ENCODE measurements at regions not wholly inside any gene's neighbourhood (a gene's known extent, or its start where the extent isn't known, plus 50 kb on each side); places are given as distances from the start of the nearest gene placed in this dataset.

DNA sequence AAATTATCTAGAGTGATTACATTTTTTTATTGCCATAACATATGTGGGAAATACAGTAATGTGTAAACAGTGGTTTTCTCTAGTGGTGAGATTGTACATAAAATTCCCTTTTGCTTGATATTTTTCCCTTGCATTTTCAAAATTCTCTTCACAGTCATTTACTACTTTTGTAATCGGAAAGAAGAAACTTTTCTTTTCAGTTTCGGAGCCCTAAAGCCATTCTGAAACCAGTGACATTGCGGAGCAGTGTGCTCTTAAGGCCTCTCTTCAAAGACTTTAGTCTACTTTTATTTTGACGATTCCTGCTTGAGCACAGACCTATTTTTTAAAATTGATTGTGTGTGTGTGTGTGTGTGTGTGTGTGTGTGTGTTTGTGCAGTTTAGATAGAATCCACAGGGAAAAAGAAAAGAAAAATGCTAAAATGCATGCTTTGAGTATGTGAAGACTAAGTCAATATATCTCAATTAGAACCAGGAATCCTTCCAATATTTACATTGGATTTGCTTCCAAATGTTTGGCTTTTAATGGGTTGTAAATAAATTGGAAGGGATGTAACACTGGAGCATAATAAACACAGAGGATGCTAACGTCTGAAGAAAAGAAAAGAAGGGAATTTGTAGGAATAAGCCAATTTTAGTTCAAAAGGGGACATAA, 357.4 kb downstream of the RND3 start:
- no peak overlapping the region for H3K27ac ChIP-seq (ENCODE audit: low read depth, low read length)
- no peaks in the 10 kb centered on the region for H3K9me3 ChIP-seq (ENCODE audit: low read depth, low read length)
- H2AFZ ChIP-seq (ENCODE audit: low read length), result no peak overlapping the region

DNA sequence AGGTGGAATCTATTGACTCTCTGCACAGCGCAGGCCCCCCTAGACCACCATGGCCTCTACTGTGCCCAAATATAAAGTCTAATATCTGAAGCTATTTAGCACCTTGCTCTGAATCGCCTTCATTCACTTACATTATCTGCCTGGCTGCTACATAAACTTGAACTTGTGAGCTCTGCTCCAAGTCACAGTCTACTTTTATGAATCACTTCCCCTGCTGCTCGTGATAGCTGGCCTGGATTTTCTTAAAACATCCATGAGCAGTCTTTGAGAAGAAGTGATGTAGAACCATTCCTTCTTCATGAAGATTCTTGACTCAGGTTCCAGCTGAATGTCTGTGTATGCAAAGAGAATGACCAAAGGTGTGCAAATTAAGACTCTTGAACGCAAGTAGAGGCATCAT, 359.5 kb downstream of the RND3 start:
- Histone ChIP-seq H3K27ac (ENCODE audit: low read depth, low read length) (peak overlapping the region; percentile 47), H3K27me3 (ENCODE audit: insufficient read depth, low read length) (no peaks in the 10 kb centered on the region), H3K36me3 (ENCODE audit: insufficient read depth, low read length) (no peaks in the 10 kb centered on the region), H4K20me1 (ENCODE audit: insufficient read depth, low read length) (no peaks in the 10 kb centered on the region), H3K9me3 (ENCODE audit: low read depth, low read length) (no peaks in the 10 kb centered on the region), H3K4me3 (ENCODE audit: insufficient read depth, low read length) (no peak overlapping the region), H3K4me1 (ENCODE audit: insufficient read depth, low read length) (peaks cover 36% of the 10 kb centered on the region), H3K4me2 (ENCODE audit: insufficient read depth, low read length) (no peak overlapping the region), H2AFZ (ENCODE audit: low read length) (no peak overlapping the region), H3K79me2 (ENCODE audit: insufficient read depth, low read length) (no peaks in the 10 kb centered on the region)
- DNase-seq (ENCODE audit: insufficient read length, low spot score, missing footprints), result peak; percentile 43
- TF ChIP-seq, protein P1, sequence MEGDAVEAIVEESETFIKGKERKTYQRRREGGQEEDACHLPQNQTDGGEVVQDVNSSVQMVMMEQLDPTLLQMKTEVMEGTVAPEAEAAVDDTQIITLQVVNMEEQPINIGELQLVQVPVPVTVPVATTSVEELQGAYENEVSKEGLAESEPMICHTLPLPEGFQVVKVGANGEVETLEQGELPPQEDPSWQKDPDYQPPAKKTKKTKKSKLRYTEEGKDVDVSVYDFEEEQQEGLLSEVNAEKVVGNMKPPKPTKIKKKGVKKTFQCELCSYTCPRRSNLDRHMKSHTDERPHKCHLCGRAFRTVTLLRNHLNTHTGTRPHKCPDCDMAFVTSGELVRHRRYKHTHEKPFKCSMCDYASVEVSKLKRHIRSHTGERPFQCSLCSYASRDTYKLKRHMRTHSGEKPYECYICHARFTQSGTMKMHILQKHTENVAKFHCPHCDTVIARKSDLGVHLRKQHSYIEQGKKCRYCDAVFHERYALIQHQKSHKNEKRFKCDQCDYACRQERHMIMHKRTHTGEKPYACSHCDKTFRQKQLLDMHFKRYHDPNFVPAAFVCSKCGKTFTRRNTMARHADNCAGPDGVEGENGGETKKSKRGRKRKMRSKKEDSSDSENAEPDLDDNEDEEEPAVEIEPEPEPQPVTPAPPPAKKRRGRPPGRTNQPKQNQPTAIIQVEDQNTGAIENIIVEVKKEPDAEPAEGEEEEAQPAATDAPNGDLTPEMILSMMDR (IDR thresholded peaks at IDR 0.05; ENCODE audit: extremely low read depth, low read depth, low read length), result no peak

More for the DNA sequence above, 357.4 kb downstream of the RND3 start:
- no peak overlapping the region for H3K4me2 ChIP-seq (ENCODE audit: insufficient read depth, low read length)
- TF ChIP-seq, protein P1 (IDR thresholded peaks at IDR 0.05; ENCODE audit: extremely low read depth, low read depth, low read length), result no peak
- H3K79me2 ChIP-seq (ENCODE audit: insufficient read depth, low read length), result no peaks in the 10 kb centered on the region
- peaks cover 44% of the 10 kb centered on the region for H3K4me1 ChIP-seq (ENCODE audit: insufficient read depth, low read length)
- H3K27me3 ChIP-seq (ENCODE audit: insufficient read depth, low read length), result no peaks in the 10 kb centered on the region
- no peak overlapping the region for H3K4me3 ChIP-seq (ENCODE audit: insufficient read depth, low read length)
- H3K36me3 ChIP-seq (ENCODE audit: insufficient read depth, low read length), result no peaks in the 10 kb centered on the region
- no peak for DNase-seq (ENCODE audit: insufficient read length, low spot score, missing footprints)
- H4K20me1 ChIP-seq (ENCODE audit: insufficient read depth, low read length), result no peaks in the 10 kb centered on the region

DNA sequence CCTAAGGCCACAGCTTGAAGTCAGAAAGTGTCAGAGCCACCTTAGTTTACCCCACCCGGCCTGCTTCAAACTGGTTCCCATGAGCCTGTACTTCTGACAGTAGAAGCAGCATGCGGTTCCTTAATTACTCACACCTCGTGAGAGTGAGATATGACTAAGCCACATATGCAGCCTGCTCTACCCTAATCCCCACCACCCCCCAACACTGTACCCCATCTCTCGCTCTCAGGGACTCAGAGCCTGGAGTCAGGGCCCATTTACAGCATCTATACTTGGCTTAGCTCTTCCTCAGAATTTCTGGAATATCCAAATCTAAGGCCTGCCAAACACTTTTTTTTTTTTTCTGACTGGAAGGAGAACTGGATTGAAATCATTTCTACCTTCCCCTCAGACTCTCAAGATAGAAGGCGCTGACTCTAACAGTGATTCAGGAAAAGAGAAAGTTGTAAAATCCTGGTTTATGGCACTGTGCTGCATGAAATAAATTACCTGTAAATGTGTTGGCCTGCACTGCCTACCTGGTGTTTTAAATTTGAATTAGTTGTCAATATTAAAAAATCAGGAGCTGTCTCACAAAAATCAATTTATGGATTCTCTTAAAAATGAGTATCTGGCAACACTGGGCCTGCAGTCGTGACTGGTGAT, 360.0 kb downstream of the RND3 start:
- H2AFZ ChIP-seq (ENCODE audit: low read length), result no peak overlapping the region
- peak; percentile 39 for DNase-seq (ENCODE audit: insufficient read length, low spot score, missing footprints)
- H3K79me2 ChIP-seq (ENCODE audit: insufficient read depth, low read length), result no peaks in the 10 kb centered on the region
- TF ChIP-seq, protein P1 (IDR thresholded peaks at IDR 0.05; ENCODE audit: extremely low read depth, low read depth, low read length), result no peak
- no peaks in the 10 kb centered on the region for H3K9me3 ChIP-seq (ENCODE audit: low read depth, low read length)
- H3K4me2 ChIP-seq (ENCODE audit: insufficient read depth, low read length), result no peak overlapping the region
- H3K27ac ChIP-seq (ENCODE audit: low read depth, low read length), result peak overlapping the region; percentile 47
- H3K4me1 ChIP-seq (ENCODE audit: insufficient read depth, low read length), result peaks cover 36% of the 10 kb centered on the region
- H4K20me1 ChIP-seq (ENCODE audit: insufficient read depth, low read length), result no peaks in the 10 kb centered on the region
- no peak overlapping the region for H3K4me3 ChIP-seq (ENCODE audit: insufficient read depth, low read length)
- no peaks in the 10 kb centered on the region for H3K36me3 ChIP-seq (ENCODE audit: insufficient read depth, low read length)
- H3K27me3 ChIP-seq (ENCODE audit: insufficient read depth, low read length), result no peaks in the 10 kb centered on the region

DNA sequence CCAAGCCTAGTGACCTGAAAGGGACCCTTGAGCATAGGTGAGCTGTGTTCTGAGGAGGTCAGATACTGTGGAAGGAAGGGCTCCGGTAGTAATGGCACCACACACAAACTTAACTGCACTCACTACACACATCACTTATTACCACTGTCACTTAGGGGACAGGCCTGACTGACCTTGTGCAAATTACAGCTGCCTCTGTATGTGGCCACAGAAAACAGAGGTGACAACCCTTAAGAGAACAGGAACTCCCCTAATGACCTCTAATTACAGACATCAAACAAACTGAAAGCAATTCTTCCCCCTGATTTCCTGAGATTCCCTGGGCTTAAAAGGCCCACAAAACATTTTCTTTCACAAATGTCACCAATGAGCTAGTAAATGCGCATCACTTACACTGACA, 360.6 kb downstream of the RND3 start:
- H2AFZ ChIP-seq (ENCODE audit: low read length), result peak overlapping the region; percentile 60
- H3K27ac ChIP-seq (ENCODE audit: low read depth, low read length), result peak overlapping the region; percentile 47
- DNase-seq (ENCODE audit: insufficient read length, low spot score, missing footprints), result no peak
- TF ChIP-seq, protein P1 (IDR thresholded peaks at IDR 0.05; ENCODE audit: extremely low read depth, low read depth, low read length), result no peak
- H3K4me3 ChIP-seq (ENCODE audit: insufficient read depth, low read length), result no peak overlapping the region
- no peaks in the 10 kb centered on the region for H4K20me1 ChIP-seq (ENCODE audit: insufficient read depth, low read length)
- H3K36me3 ChIP-seq (ENCODE audit: insufficient read depth, low read length), result no peaks in the 10 kb centered on the region
- H3K4me2 ChIP-seq (ENCODE audit: insufficient read depth, low read length), result peak overlapping the region; percentile 2
- H3K4me1 ChIP-seq (ENCODE audit: insufficient read depth, low read length), result peaks cover 36% of the 10 kb centered on the region
- no peaks in the 10 kb centered on the region for H3K27me3 ChIP-seq (ENCODE audit: insufficient read depth, low read length)
- no peaks in the 10 kb centered on the region for H3K79me2 ChIP-seq (ENCODE audit: insufficient read depth, low read length)
- no peaks in the 10 kb centered on the region for H3K9me3 ChIP-seq (ENCODE audit: low read depth, low read length)

Data from osteoblast (primary cell).